AG04450 (cell line): ENCODE measurements at regions not wholly inside any gene's neighbourhood (a gene's known extent, or its start where the extent isn't known, plus 50 kb on each side); places are given as distances from the start of the nearest gene placed in this dataset.

Experiments
- CTCF ChIA-PET: fragments of 300-600, 350-600 bp; formaldehyde crosslinking; extraction: SDS; loops from one replicate; lab custom pipeline; 2022; ENCODE audit warnings: antibody characterized with exemption, inconsistent platforms; lab: Charles Lee
- POLR2A ChIA-PET: fragments of 350-600 bp; formaldehyde crosslinking; extraction: SDS; loops from one replicate; lab custom pipeline; 2021; ENCODE audit warnings: antibody characterized with exemption, inconsistent platforms; lab: Yijun Ruan, JAX
- DNase-seq: peaks from one replicate; pipeline ENCODE4 v3.0.0-alpha.2; 2011; ENCODE audit warnings: low read depth, low spot score
- H3K27ac ChIP-seq: one replicate; pipeline ENCODE4 v1.5.1; 2012; ENCODE audit warnings: low read depth, low read length, control low read depth
- H3K27me3 ChIP-seq: one replicate; pipeline ENCODE4 v1.6.0; 2012; ENCODE audit warnings: low read length; ENCODE audit not compliant: control insufficient read depth, insufficient read depth
- H3K4me3 ChIP-seq: 2 replicates; pipeline ENCODE4 v1.5.1; 2011; ENCODE audit warnings: mild to moderate bottlenecking, low read depth, low read length, control low read depth
- H3K9me3 ChIP-seq: 2 replicates; pipeline ENCODE4 v1.5.1; 2012; ENCODE audit warnings: low read length; ENCODE audit not compliant: control insufficient read depth, insufficient read depth
- CTCF ChIP-seq: IDR thresholded peaks from 2 replicates; pipeline ENCODE4 v1.5.1; 2011; ENCODE audit warnings: low read depth, low read length, control low read depth, inconsistent platforms

- ChIA-PET CTCF (no interaction called here), POLR2A (no interaction called here)
- Histone ChIP-seq H3K27ac (no peak overlapping the region), H3K27me3 (no peaks in the 10 kb centered on the region), H3K9me3 (no peaks in the 10 kb centered on the region), H3K4me3 (no peak overlapping the region)
- no peak for TF ChIP-seq CTCF
- DNase-seq, result no peak
Observed at GRCh38 chr5:168055141-168055683, 236.2 kb upstream of the WWC1 start.

GRCh38 chr5:168055961-168056360, 235.5 kb upstream of the WWC1 start:
- no peak overlapping the region for H3K4me3 ChIP-seq
- no peaks in the 10 kb centered on the region for H3K27me3 ChIP-seq
- no peak for TF ChIP-seq CTCF
- ChIA-PET CTCF (no interaction called here), POLR2A (no interaction called here)
- H3K27ac ChIP-seq, result no peak overlapping the region
- H3K9me3 ChIP-seq, result no peaks in the 10 kb centered on the region
- no peak for DNase-seq

GRCh38 chr5:168056499-168057182, 234.8 kb upstream of the WWC1 start:
- no peak overlapping the region for H3K27ac ChIP-seq
- CTCF ChIA-PET, result interaction anchor here (0.7 kb wide), 1 partner anchor 461 kb away, joined by 3 read pairs; no protein-coding TSS in a partner anchor
- no peak overlapping the region for H3K4me3 ChIP-seq
- H3K27me3 ChIP-seq, result no peaks in the 10 kb centered on the region
- no peaks in the 10 kb centered on the region for H3K9me3 ChIP-seq
- TF ChIP-seq CTCF, result no peak
- POLR2A ChIA-PET, result no interaction called here
- no peak for DNase-seq

- POLR2A ChIA-PET, result no interaction called here
- CTCF ChIA-PET, result no interaction called here
- Histone ChIP-seq H3K9me3 (no peaks in the 10 kb centered on the region), H3K27me3 (no peaks in the 10 kb centered on the region), H3K27ac (no peak overlapping the region), H3K4me3 (no peak overlapping the region)
- DNase-seq, result no peak
- no peak for TF ChIP-seq CTCF
Observed at GRCh38 chr5:168057905-168058304, 233.5 kb upstream of the WWC1 start.

GRCh38 chr5:168059131-168059530, 232.3 kb upstream of the WWC1 start:
- no peak for DNase-seq

More at GRCh38 chr5:168059131-168059530, 232.3 kb upstream of the WWC1 start:
- POLR2A ChIA-PET, result no interaction called here
- CTCF ChIA-PET, result no interaction called here
- H3K27me3 ChIP-seq, result no peaks in the 10 kb centered on the region
- H3K9me3 ChIP-seq, result no peaks in the 10 kb centered on the region
- H3K27ac ChIP-seq, result no peak overlapping the region
- H3K4me3 ChIP-seq, result no peak overlapping the region
- TF ChIP-seq CTCF, result no peak
